GM21528 (cell line): ENCODE measurements at regions not wholly inside any gene's neighbourhood (a gene's known extent, or its start where the extent isn't known, plus 50 kb on each side); places are given as distances from the start of the nearest gene placed in this dataset.

Source experiments
- ATAC-seq: cut with Tn5 transposase; IDR thresholded peaks from one replicate; pipeline ENCODE4 v1.9.1; 2021; ENCODE audit warnings: mild to moderate bottlenecking, moderate library complexity; ENCODE audit not compliant: unreplicated experiment, low FRiP score

- no peak for ATAC-seq
Observed at GRCh38 chr9:30723656-30724055, 1660.8 kb upstream of the ACO1 start.

DNA sequence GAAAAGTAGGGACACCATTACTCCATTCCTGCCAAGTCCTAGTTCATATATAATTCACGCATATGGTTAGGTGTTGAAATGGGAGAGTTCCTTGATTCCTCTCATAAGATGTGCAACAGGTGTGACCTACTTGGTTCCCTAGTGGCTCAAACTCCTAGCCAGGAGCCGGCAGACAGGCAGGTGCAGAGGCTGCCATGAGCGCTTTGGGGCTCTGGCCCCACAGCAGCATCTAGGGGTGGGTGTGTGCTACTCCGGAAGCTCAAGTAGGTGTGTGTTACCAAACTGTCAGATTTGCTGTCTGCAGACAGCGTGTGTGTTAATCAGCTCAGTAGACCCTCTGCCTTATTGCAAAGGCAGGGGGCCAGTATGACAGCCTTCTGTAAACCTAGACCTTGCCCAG lies 1652.4 kb upstream of the ACO1 start:
- ATAC-seq, result no peak

GRCh38 chr9:30744871-30745270 lies 1639.6 kb upstream of the ACO1 start:
- no peak for ATAC-seq

DNA sequence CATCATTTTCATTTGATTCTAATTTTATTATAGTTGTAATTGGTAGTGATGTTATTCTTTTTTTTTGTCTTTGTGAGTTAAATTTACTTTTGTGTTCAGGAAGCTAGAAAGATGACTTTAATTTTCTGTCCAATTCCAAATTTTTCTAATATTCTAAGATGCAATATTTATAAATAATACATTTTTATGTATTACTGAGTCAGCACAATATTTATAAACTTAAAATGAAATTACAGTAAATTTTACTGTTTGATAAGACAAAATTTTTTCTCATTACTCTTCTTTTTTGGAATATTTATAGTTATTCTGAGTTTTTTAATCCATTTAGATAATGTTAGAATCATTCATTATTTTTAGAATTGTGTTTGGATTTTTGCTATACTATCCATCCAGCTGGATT lies 1637.9 kb upstream of the ACO1 start:
- ATAC-seq, result no peak

- ATAC-seq, result no peak
Observed at GRCh38 chr9:30757723-30758122, 1626.7 kb upstream of the ACO1 start.

DNA sequence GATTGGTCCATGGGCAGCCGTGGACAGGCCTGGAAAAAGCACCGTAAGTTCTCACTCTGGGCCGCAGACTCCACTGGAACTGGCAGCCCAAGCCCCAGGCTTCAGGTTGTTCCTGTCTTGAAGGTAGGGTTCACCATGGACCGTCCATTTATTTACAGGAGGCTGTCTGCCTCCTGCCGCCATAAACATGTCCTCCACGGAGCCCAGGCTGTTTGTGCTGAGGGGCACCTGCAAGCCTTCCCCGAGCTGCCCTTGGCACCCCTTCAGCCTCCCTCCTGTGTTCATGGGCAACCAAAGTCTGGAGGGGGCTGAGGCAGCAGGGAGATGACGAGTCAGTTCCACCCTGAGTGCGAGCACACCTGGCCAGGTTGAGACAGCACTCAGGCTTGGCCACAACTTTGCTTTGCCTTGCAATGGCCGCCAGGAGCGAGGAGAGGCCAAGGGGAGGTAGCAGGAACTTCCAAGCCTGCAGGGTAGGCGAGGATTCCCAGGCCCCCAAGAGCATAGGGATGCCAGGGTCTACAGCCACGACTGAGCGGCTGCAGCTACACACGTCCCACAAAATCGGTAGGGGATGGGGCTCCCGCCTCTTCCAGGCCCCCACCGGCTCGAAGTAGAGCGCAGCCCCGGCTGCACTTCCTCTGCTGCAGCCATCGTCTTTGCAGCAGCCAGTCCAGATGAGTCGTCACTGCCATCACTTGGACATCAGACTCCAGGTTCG lies 1625.6 kb upstream of the ACO1 start:
- no peak for ATAC-seq

DNA sequence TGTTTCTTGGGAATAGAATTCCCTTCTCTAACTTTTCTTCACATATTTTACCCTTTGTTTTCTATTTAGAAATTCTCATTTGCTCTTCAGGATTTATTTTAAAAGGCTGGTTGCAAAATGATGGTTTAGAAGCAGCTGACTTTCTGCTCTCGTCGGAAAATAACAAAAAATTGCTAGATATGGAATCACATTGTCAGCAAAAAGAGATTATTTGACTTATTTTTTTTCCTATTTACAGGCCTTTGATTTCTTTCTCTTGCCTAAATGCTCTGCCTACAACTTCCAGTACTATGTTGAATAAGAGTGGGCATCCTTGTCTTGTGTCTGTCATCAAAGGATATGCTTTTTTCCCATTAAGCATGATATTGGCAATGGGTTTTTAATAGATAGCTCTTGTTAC lies 1619.1 kb upstream of the ACO1 start:
- ATAC-seq, result no peak

DNA sequence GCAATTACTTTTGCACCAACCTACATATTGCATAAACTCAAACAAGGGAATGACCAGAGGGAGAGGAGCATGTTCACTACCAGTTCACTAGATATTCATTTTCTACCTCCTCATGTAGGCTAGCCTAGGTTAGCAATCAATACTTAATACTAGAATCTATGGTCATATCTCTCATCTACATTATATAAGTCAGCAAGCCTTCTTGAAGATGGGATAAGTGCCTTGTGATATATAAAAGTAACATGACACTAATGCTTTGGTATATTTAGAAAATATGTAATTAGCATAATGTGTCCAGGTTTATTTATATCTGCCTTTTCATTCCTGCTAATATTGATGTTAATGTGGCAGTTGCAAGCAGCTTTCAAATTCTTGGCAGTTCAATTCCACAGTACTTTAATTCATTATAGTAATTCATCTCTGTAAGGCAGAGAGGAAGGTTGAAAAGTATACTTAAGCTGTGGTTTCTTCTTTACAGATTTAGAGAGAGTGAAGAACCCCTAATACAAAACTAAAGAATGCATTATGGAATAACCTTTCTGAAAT lies 1613.2 kb upstream of the ACO1 start:
- no peak for ATAC-seq

- no peak for ATAC-seq
Observed at GRCh38 chr9:30771760-30772159, 1612.7 kb upstream of the ACO1 start.

- ATAC-seq, result no peak
Observed at GRCh38 chr9:30773427-30773826, 1611.0 kb upstream of the ACO1 start.

DNA sequence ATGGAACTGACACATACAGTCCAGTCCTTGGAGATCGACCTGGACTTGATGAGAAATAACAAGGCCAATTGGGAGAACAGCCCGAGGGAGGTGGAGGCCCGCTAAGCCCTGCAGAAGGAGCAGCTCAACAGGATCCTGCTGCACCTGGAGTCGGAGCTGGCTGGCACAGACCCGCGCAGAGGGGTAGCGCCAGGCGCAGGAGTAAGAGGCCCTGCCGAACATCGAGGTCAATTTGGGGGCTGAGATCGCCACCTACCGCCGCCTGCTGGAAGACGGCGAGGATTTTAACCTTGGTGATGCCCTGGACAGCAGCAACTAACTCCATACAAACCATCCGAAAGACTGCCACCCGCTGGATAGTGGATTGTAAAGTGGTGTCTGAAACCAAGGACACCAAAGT lies 1610.1 kb upstream of the ACO1 start:
- no peak for ATAC-seq

GRCh38 chr9:30775236-30775635 lies 1609.2 kb upstream of the ACO1 start:
- ATAC-seq, result no peak

GRCh38 chr9:30796764-30797163 lies 1587.7 kb upstream of the ACO1 start:
- ATAC-seq, result no peak

GRCh38 chr9:30799527-30800101 lies 1584.8 kb upstream of the ACO1 start:
- ATAC-seq, result no peak

DNA sequence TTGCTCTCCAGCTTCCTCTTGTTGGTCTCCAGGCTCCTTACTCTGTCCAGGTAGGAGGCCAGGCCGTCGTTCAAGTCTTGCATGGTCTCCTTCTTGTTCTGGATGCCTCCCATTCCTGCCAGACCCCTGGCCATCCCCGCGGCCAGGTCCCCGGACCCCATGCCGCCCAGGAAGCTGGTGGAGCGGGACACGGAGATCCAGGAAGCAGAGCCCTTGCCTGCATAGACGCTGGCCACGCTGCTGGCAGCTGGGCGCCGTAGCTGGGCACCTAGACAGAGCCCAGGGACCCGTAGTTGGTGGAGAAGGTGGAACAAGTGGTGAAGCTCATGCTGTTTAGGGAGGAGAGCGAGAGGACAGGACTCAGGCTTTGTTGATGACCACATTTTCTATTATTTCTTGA lies 1584.0 kb upstream of the ACO1 start:
- ATAC-seq, result no peak

GRCh38 chr9:30812821-30813220 lies 1571.6 kb upstream of the ACO1 start:
- no peak for ATAC-seq

- no peak for ATAC-seq
Observed at GRCh38 chr9:30815585-30815984, 1568.9 kb upstream of the ACO1 start.

DNA sequence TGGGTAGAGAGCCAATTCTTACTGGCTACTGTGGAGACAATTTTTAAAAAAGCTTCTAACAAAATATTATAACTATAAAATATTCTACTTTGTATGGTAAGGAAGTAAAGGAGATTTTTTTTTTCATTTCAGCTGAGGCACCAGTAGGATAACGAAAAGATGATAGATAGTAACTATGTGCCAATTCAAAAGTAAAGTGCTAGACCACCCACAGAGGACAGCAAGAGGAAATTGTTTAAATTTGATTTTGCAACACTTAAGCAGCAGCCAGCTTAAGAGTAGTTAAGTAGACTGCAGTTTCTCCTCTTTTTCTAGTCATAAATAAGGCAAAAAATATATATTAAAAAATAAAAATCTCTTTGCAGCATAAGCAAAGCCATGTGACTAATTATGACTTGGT lies 1539.3 kb upstream of the ACO1 start:
- ATAC-seq, result no peak

- no peak for ATAC-seq
Observed at GRCh38 chr9:30846651-30847050, 1537.8 kb upstream of the ACO1 start.

DNA sequence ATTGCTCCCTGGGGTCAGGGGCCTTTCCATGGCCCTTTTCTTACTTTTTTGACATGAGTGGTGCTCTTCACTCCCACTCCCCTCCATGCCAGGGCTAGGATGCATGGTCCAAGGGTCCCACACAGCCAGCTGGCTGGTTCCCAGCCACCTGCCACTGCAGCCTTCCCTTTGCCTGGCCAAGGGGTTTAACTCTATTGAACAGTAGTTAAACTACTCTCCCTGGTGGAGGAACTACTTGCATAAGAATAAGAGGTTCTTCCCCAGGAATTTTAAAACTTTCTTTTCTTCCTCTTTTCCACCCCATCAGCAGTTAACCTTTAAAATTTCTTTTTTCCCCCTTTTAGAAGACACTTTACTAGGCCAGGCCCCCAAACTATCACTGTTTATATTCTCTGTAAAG lies 1532.8 kb upstream of the ACO1 start:
- no peak for ATAC-seq

GRCh38 chr9:30900706-30901105 lies 1483.7 kb upstream of the ACO1 start:
- no peak for ATAC-seq

- ATAC-seq, result no peak
Observed at GRCh38 chr9:30913331-30913730, 1471.1 kb upstream of the ACO1 start.
